ENCODE measurements at regions not wholly inside any gene's neighbourhood (a gene's known extent, or its start where the extent isn't known, plus 50 kb on each side); places are given as distances from the start of the nearest gene placed in this dataset.

- no peak for TF ChIP-seq POLR2AphosphoS5 (IDR thresholded peaks at IDR 0.05; ENCODE audit: low read depth, low read length)
- no peak for TF ChIP-seq POLR2A (IDR thresholded peaks at IDR 0.05; ENCODE audit: low read depth, low read length)
- TF ChIP-seq SPI1 (IDR thresholded peaks at IDR 0.05; ENCODE audit: low read depth, low read length), result no peak
Measured at GRCh38 chr3:182129740-182130139, 418.0 kb downstream of the SOX2 start.
